Gastroesophageal sphincter (tissue), 4 donors: ENCODE measurements at regions not wholly inside any gene's neighbourhood (a gene's known extent, or its start where the extent isn't known, plus 50 kb on each side); places are given as distances from the start of the nearest gene placed in this dataset.

Experiments
- ATAC-seq: fragments of 150-250 bp; one replicate; pipeline ENCODE4 v1.9.1; 2016; ENCODE audit warnings: mild to moderate bottlenecking, moderate library complexity
- H3K27ac ChIP-seq, 4 donors: fragments of 200-600 bp; sonication (generic) in 3 of 4; 1 replicate in 3 of 4; 2 replicates in 1 of 4; pipeline ENCODE4 v1.5.1; 2016 to 2019
- H3K27me3 ChIP-seq: fragments of 200-600 bp; sonication (generic); one replicate; pipeline ENCODE4 v1.5.1; 2019
- H3K36me3 ChIP-seq, 2 donors: fragments of 200-600 bp; sonication (generic); one replicate each; pipeline ENCODE4 v1.5.1; 2019; ENCODE audit warnings: control low read depth in 1 of 2
- H3K4me1 ChIP-seq, 3 donors: fragments of 200-600 bp; sonication (generic); 1 replicate in 2 of 3; 2 replicates in 1 of 3; pipeline ENCODE4 v1.5.1; 2016 to 2019; ENCODE audit warnings: control low read depth in 2 of 3
- H3K4me3 ChIP-seq, 2 donors: fragments of 200-600 bp; sonication (generic); one replicate each; pipeline ENCODE4 v1.5.1; 2019; ENCODE audit warnings: mild to moderate bottlenecking in 1 of 2, moderate library complexity in 1 of 2
- H3K9me3 ChIP-seq, 3 donors: fragments of 200-600 bp; sonication (generic); one replicate each; pipeline ENCODE4 v1.5.1; 2017 to 2019; ENCODE audit warnings: control low read depth in 2 of 3
- EP300 ChIP-seq: sonication (generic); formaldehyde crosslinking; IDR thresholded peaks from one replicate; pipeline ENCODE4 v1.6.1; 2017; ENCODE audit warnings: antibody characterized with exemption, mild to moderate bottlenecking
- POLR2A ChIP-seq, 2 donors: fragments of 450-650 bp; IDR thresholded peaks; one replicate each; pipeline ENCODE4 v1.6.1; 2017; ENCODE audit warnings: antibody characterized with exemption in 2 of 2, mild to moderate bottlenecking in 2 of 2, moderate library complexity in 1 of 2
- POLR2AphosphoS5 ChIP-seq: sonication (generic); formaldehyde crosslinking; IDR thresholded peaks from one replicate; pipeline ENCODE4 v1.6.1; 2017; ENCODE audit warnings: antibody characterized with exemption
- WGBS, 2 donors: methylation state at CpG; one replicate each; pipeline ENCODE4 v1.1.5; 2018; ENCODE audit warnings: low coverage in 1 of 2; 5-methylcytosine and 5-hydroxymethylcytosine counted together
- TF ChIP-seq, protein P1 (sequence below), 4 experiments: fragments of 200-600 bp in 2 of 4; fragments of 450-650 bp in 2 of 4; sonication (generic) in 1 of 4; IDR thresholded peaks; one replicate each; pipeline ENCODE4 v1.5.1; 2017 to 2019; ENCODE audit warnings: antibody characterized with exemption in 4 of 4, mild to moderate bottlenecking in 2 of 4, moderate library complexity in 2 of 4

DNA sequence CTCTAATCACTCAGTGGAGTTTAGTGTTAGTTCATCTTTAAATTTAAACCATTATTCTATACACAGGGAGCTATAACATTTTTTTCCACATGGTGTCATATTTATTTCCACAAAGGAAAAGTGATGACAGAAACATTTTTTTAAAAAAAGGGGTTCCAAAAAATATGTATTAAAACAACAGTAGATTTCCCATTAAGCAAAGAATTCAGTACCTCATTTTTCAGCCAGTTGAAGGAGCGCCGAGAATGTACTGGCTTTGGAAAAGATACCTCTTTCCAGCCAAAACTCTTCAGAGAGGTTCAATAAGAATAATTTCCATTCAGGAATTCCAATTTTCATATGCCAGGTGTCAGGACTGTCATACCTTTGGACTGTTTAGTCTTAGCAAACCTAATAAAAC is 250.5 kb upstream of the MEOX2 start:
- peaks cover 0 to 3% (median 0%) of the 10 kb centered on the region in 3 donors for H3K9me3 ChIP-seq
- H3K27ac ChIP-seq, result peak overlapping the region in 3 of 4 donors; percentile 46 to 63 (median 48)
- peaks cover 0 to 23% (median 7%) of the 10 kb centered on the region in 3 donors for H3K4me1 ChIP-seq
- no peak overlapping the region for H3K4me3 ChIP-seq
- H3K27me3 ChIP-seq, result no peaks in the 10 kb centered on the region
- WGBS, 2 donors, result 13 to 58% methylated on average over 2 of the region's 2 CpGs
- H3K36me3 ChIP-seq, result no peaks in the 10 kb centered on the region
- no peak for TF ChIP-seq EP300
- TF ChIP-seq, protein P1, sequence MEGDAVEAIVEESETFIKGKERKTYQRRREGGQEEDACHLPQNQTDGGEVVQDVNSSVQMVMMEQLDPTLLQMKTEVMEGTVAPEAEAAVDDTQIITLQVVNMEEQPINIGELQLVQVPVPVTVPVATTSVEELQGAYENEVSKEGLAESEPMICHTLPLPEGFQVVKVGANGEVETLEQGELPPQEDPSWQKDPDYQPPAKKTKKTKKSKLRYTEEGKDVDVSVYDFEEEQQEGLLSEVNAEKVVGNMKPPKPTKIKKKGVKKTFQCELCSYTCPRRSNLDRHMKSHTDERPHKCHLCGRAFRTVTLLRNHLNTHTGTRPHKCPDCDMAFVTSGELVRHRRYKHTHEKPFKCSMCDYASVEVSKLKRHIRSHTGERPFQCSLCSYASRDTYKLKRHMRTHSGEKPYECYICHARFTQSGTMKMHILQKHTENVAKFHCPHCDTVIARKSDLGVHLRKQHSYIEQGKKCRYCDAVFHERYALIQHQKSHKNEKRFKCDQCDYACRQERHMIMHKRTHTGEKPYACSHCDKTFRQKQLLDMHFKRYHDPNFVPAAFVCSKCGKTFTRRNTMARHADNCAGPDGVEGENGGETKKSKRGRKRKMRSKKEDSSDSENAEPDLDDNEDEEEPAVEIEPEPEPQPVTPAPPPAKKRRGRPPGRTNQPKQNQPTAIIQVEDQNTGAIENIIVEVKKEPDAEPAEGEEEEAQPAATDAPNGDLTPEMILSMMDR (IDR thresholded peaks at IDR 0.05), result no peak
- no peak for TF ChIP-seq POLR2A (IDR thresholded peaks at IDR 0.05)
- no peak for TF ChIP-seq POLR2AphosphoS5
- no peak for ATAC-seq

DNA sequence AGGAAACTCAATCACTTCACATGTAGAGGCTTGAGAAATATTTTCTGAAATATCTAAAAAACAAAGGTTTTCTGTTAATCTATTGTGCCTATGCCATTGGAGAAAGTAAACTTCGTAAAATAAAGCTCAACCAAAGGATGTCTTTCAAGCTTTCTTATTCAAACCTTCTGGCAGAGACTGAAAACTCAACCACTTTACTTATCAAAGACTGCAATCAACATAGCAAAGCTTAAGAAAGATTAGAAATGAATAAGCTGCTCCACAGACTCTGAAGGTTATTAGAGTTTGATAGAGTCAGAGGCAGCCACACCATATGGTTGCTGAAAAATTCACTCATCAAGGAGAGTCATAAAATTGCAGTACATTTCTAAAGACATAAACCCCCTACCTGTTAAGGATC is 245.8 kb upstream of the MEOX2 start:
- no peaks in the 10 kb centered on the region for H3K36me3 ChIP-seq
- H3K27ac ChIP-seq, result peak overlapping the region in 1 of 4 donors; percentile 30
- peaks cover 0 to 8% (median 0%) of the 10 kb centered on the region in 3 donors for H3K9me3 ChIP-seq
- peaks cover 0 to 17% (median 2%) of the 10 kb centered on the region in 3 donors for H3K4me1 ChIP-seq
- no peaks in the 10 kb centered on the region for H3K27me3 ChIP-seq
- no peak overlapping the region for H3K4me3 ChIP-seq
- no peak for ATAC-seq
- WGBS, 2 donors, result 85 to 94% methylated on average over 1 of the region's 1 CpG
- no peak for TF ChIP-seq POLR2AphosphoS5
- TF ChIP-seq, protein P1 (IDR thresholded peaks at IDR 0.05), result no peak
- TF ChIP-seq POLR2A (IDR thresholded peaks at IDR 0.05), result no peak
- no peak for TF ChIP-seq EP300

DNA sequence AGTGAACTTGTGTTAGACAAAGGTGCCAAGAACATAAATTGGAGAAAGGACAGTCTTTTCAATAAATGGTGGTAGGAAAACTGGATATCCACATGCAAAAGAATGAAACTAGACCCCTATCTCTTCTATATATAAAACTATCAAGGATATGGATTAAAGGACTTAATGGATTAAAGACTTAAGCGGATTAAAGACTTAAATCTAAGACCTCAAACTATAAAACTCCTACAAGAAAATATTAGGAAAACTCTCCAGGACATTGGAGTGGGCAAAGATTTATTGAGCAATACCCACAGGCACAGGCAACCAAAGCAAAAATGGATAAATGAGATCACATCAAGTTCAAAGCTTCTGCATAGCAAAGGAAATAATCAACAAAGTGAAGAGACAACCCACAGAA is 242.9 kb upstream of the MEOX2 start:
- WGBS, 2 donors, result 93% methylated on average over 1 of the region's 1 CpG; no CpG with 5 or more reads in 1 of the 2 donors
- Histone ChIP-seq H3K27ac (no peak overlapping the region), H3K36me3 (no peaks in the 10 kb centered on the region), H3K9me3 (peaks cover 0 to 29% (median 0%) of the 10 kb centered on the region in 3 donors), H3K27me3 (no peaks in the 10 kb centered on the region), H3K4me1 (no peaks in the 10 kb centered on the region), H3K4me3 (no peak overlapping the region)
- no peak for ATAC-seq
- TF ChIP-seq POLR2AphosphoS5, result no peak
- no peak for TF ChIP-seq POLR2A (IDR thresholded peaks at IDR 0.05)
- TF ChIP-seq, protein P1 (IDR thresholded peaks at IDR 0.05), result no peak
- no peak for TF ChIP-seq EP300

DNA sequence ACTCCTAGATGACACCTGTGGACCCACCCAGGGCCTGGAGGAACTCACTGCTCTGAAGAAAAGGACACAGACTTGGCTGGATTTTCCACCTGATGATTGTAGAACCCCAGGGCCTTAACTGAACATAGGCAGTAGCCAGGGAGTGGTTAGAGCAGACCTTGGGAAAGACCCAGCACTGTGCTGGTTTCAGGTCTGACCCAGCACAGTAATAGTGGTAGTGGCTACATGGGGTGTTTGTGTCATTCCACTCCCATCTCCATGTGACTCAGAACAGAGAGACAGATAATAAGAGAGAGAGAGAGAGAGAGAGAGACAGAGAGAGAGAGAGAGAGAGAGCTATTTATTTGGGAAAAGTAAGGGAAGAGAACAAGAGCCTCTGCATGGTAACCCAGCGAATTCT is 239.1 kb upstream of the MEOX2 start:
- H3K27ac ChIP-seq, result no peak overlapping the region
- no peak overlapping the region for H3K4me3 ChIP-seq
- H3K4me1 ChIP-seq, result no peaks in the 10 kb centered on the region
- ATAC-seq, result no peak
- no peaks in the 10 kb centered on the region for H3K27me3 ChIP-seq
- TF ChIP-seq POLR2AphosphoS5 (no peak), POLR2A (IDR thresholded peaks at IDR 0.05) (no peak), EP300 (no peak)
- TF ChIP-seq, protein P1 (IDR thresholded peaks at IDR 0.05), result no peak
- 91% methylated on average over 1 of the region's 1 CpG; no CpG with 5 or more reads in 1 of the 2 donors for WGBS, 2 donors
- H3K9me3 ChIP-seq, result peaks cover 0 to 29% (median 0%) of the 10 kb centered on the region in 3 donors
- H3K36me3 ChIP-seq, result no peaks in the 10 kb centered on the region

DNA sequence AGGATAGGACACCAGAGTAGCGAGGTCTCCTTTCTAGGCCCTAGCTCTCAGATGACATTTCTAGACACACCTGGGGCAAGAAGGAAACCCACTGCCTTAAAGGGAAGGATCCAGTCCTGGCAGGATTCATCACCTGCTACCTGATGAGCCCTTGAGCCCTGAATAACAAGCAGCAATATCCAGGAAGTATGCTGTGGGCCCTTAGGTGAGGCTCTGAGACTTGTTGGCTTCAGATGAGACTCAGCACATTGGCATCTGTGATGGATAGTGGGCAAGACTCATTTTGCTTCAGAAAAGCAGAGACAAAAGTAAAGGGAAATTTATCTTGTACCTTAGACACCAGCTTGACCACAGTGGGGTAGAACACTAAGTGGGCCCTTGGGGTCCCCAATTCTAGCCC is 238.4 kb upstream of the MEOX2 start:
- no CpG with 5 or more reads among the region's 1 CpG for WGBS, 2 donors
- Histone ChIP-seq H3K36me3 (no peaks in the 10 kb centered on the region), H3K9me3 (peaks cover 0 to 29% (median 0%) of the 10 kb centered on the region in 3 donors), H3K4me1 (no peaks in the 10 kb centered on the region), H3K27ac (no peak overlapping the region), H3K4me3 (no peak overlapping the region), H3K27me3 (no peaks in the 10 kb centered on the region)
- TF ChIP-seq POLR2A (IDR thresholded peaks at IDR 0.05), result no peak
- no peak for TF ChIP-seq EP300
- TF ChIP-seq, protein P1 (IDR thresholded peaks at IDR 0.05), result no peak
- no peak for TF ChIP-seq POLR2AphosphoS5
- no peak for ATAC-seq
